ENCODE measurements at regions not wholly inside any gene's neighbourhood (a gene's known extent, or its start where the extent isn't known, plus 50 kb on each side); places are given as distances from the start of the nearest gene placed in this dataset.

GRCh38 chr7:67786021-67786420, 789.4 kb downstream of the TYW1 start:
- TF ChIP-seq CTCF (IDR thresholded peaks at IDR 0.05; ENCODE audit: low read depth, low read length, missing input control), result no peak
- TF ChIP-seq REST (IDR thresholded peaks at IDR 0.05), result no peak
